K562 (cell line): ENCODE measurements at regions not wholly inside any gene's neighbourhood (a gene's known extent, or its start where the extent isn't known, plus 50 kb on each side); places are given as distances from the start of the nearest gene placed in this dataset.

Experiments
- CXXC5 ChIP-seq: fragments of 250-450 bp; sonication (Bioruptor Pico); IDR thresholded peaks from 2 replicates; pipeline ENCODE4 v1.8.0; 2022; ENCODE audit warnings: inconsistent platforms, mild to moderate bottlenecking, moderate library complexity
- EGR1 ChIP-seq: fragments of 450-650 bp; conservative IDR thresholded peaks from 2 replicates; pipeline ENCODE4 v1.6.1; 2017; ENCODE audit warnings: mild to moderate bottlenecking
- HEY1 ChIP-seq: fragments of 250-450 bp; sonication (Bioruptor Pico); IDR thresholded peaks from 2 replicates; pipeline ENCODE4 v1.5.0; 2020; ENCODE audit warnings: mild to moderate bottlenecking, moderate library complexity, borderline replicate concordance
- MCM7 ChIP-seq, 2 experiments: fragments of 450-650 bp; IDR thresholded peaks; 2 replicates each; pipeline ENCODE4 v1.6.1; 2016 to 2018
- PYGO2 ChIP-seq: fragments of 450-650 bp; IDR thresholded peaks from 2 replicates; pipeline ENCODE4 v1.6.1; 2016; ENCODE audit warnings: mild to moderate bottlenecking, missing genetic modification characterization, moderate library complexity, missing compliant biosample characterization
- STAG1 ChIP-seq: sonication (generic); formaldehyde crosslinking; IDR thresholded peaks from 2 replicates; pipeline ENCODE4 v1.5.0; 2020; ENCODE audit warnings: missing genetic modification reagents, borderline replicate concordance
- THRB ChIP-seq: fragments of 450-650 bp; formaldehyde crosslinking; conservative IDR thresholded peaks from 2 replicates; pipeline ENCODE4 v1.4.0; 2022; ENCODE audit warnings: mild to moderate bottlenecking, missing genetic modification characterization
- ZNF165 ChIP-seq: fragments of 250-450 bp; sonication (Bioruptor Pico); IDR thresholded peaks from 2 replicates; pipeline ENCODE4 v1.4.0; 2020; ENCODE audit warnings: borderline replicate concordance
- ZNF3 ChIP-seq: fragments of 250-450 bp; sonication (Bioruptor Pico); IDR thresholded peaks from 2 replicates; pipeline ENCODE4 v1.5.0; 2021; ENCODE audit warnings: mild to moderate bottlenecking, moderate library complexity
- ZNF57 ChIP-seq: fragments of 450-650 bp; formaldehyde crosslinking; IDR thresholded peaks from 2 replicates; pipeline ENCODE4 v1.4.0; 2020; ENCODE audit warnings: mild to moderate bottlenecking, moderate library complexity
- ZNF655 ChIP-seq: fragments of 250-450 bp; sonication (Bioruptor Pico); IDR thresholded peaks from 2 replicates; pipeline ENCODE4 v1.5.0; 2021
- TF ChIP-seq, protein P1 (sequence below): IDR thresholded peaks from 2 replicates; pipeline ENCODE4 v1.6.1; 2016; ENCODE audit warnings: missing genetic modification characterization, missing compliant biosample characterization
- TF ChIP-seq, protein P2 (sequence below): fragments of 250-450 bp; sonication (Bioruptor Pico); IDR thresholded peaks from 2 replicates; pipeline ENCODE4 v1.5.0; 2021; ENCODE audit warnings: mild to moderate bottlenecking, moderate library complexity
- TF ChIP-seq, protein P3 (sequence below): fragments of 250-450 bp; sonication (Bioruptor Pico); IDR thresholded peaks from 2 replicates; pipeline ENCODE4 v1.5.1; 2021; ENCODE audit warnings: mild to moderate bottlenecking

DNA sequence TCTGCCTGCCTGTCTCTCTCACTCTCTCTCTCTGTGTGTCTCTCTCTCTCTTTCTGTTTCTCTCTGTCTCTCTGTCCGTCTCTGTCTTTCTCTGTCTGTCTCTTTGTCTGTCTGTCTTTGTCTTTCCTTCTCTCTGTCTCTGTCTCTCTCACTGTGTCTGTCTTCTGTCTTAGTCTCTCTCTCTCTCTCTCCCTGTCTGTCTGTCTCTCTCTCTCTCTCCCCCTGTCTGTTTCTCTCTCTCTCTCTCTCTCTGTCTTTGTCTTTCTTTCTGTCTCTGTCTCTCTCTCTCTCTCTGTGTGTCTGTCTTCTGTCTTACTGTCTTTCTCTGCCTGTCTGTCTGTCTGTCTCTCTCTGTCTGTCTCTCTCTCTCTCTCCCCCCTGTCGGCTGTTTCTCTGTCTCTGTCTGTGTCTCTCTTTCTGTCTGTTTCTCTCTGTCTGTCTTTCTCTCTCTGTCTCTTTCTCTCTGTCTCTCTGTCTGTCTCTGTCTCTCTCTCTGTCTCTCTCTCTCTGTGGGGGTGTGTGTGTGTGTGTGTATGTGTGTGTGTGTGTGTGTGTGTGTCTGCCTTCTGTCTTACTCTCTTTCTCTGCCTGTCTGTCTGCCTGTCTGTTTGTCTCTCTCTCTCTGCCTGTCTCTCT, 2101.3 kb upstream of the TPTE start (continued):
- TF ChIP-seq CXXC5 (peak; percentile 9; the same call in 1 of the 2 replicates), MCM7 (IDR thresholded peaks at IDR 0.05) (peak; percentile 98 to 99; a peak in 3 of 4 replicates), STAG1 (CRISPR knock-in tag) (peak; percentile 57; the same call in 1 of the 2 replicates), HEY1 (CRISPR knock-in tag) (peak; percentile 86; the same call in 1 of the 2 replicates), PYGO2 (tag) (peak; percentile 89; the same call in 1 of the 2 replicates), ZNF165 (CRISPR knock-in tag) (peak; percentile 95), EGR1 (peak; percentile 89), ZNF57 (0 out of 2 replicates have a peak, but pooled peaks have one; percentile 88), ZNF655 (peak; percentile 98), THRB (CRISPR knock-in tag) (peak; percentile 100), ZNF3 (CRISPR knock-in tag) (peak; percentile 88)
- TF ChIP-seq, protein P1, sequence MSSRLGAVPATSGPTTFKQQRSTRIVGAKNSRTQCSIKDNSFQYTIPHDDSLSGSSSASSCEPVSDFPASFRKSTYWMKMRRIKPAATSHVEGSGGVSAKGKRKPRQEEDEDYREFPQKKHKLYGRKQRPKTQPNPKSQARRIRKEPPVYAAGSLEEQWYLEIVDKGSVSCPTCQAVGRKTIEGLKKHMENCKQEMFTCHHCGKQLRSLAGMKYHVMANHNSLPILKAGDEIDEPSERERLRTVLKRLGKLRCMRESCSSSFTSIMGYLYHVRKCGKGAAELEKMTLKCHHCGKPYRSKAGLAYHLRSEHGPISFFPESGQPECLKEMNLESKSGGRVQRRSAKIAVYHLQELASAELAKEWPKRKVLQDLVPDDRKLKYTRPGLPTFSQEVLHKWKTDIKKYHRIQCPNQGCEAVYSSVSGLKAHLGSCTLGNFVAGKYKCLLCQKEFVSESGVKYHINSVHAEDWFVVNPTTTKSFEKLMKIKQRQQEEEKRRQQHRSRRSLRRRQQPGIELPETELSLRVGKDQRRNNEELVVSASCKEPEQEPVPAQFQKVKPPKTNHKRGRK (tag): peak; percentile 100
- TF ChIP-seq, protein P2, sequence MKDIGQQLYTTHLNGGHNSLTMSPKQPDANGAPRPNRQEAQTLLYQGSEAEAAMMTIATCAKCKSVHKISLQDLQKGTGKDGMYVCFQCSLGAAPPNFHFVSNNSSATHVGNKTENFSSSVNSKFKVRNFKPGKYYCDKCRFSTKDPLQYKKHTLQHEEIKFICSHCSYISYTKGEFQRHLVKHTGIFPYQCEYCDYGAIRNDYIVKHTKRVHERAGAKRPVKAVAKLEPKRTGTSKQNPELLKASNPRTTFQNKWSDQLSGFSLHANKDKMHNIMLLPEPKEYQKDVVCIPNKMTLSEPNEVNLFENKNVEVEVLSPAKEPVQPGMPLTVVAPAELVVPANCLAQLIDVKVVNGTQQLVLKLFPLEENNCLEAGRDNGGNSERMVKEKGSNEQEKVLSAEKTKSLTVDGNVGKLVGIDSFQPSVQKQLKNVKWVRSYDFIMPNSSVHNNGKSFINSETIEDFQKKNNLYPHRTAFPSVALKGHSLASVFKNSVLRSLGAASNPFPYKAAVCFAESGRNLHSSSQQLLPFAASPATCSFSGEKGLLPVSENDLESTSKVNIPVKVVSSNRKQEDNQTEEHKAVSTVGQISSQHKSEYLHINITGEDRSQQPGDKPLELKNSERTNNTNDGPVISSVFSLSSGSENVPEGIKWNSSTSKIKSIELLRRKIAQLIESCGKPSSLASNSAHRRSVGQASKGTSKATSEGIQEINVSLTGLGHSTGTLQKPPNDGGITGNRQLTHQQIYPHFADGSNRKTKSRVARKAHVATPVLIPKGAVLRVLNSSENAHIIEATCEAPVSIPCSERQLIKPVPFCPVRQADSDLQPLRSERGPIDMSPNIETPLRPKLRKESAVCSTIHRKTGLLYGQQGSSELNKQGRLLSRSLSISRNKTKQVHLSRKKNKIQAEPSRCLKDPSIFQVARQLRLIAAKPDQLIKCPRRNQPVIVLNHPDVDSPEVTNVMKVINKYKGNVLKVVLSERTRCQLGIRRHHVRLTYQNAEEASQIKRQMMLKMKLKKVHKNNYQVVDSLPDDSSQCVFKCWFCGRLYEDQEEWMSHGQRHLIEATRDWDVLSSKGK (CRISPR knock-in tag): peak; percentile 89
- TF ChIP-seq, protein P3, sequence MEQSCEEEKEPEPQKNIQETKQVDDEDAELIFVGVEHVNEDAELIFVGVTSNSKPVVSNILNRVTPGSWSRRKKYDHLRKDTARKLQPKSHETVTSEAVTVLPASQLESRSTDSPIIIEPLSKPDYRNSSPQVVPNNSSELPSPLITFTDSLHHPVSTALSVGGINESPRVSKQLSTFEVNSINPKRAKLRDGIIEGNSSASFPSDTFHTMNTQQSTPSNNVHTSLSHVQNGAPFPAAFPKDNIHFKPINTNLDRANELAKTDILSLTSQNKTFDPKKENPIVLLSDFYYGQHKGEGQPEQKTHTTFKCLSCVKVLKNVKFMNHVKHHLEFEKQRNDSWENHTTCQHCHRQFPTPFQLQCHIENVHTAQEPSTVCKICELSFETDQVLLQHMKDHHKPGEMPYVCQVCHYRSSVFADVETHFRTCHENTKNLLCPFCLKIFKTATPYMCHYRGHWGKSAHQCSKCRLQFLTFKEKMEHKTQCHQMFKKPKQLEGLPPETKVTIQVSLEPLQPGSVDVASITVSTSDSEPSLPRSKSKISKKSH (CRISPR knock-in tag): peak; percentile 84; the same call in 1 of the 2 replicates
